T1000 (cell line): ENCODE measurements at regions not wholly inside any gene's neighbourhood (a gene's known extent, or its start where the extent isn't known, plus 50 kb on each side); places are given as distances from the start of the nearest gene placed in this dataset.
"Not testable (repeated sequence)": the region's sequence is repeated elsewhere in the genome, so short reads cannot be mapped to it uniquely, and the experiment has no call there.

Experiments used
- DNase-seq: peaks from one replicate; lab custom pipeline; 2025; ENCODE audit warnings: mixed read lengths; lab: John Stamatoyannopoulos, UW

- not testable (repeated sequence) for DNase-seq
These were observed 110.0 kb upstream of the NDUFV2 start for GRCh38 chr18:8992500-8992899.

- no peak for DNase-seq
These were observed 107.9 kb upstream of the NDUFV2 start for GRCh38 chr18:8994603-8995002.

DNA sequence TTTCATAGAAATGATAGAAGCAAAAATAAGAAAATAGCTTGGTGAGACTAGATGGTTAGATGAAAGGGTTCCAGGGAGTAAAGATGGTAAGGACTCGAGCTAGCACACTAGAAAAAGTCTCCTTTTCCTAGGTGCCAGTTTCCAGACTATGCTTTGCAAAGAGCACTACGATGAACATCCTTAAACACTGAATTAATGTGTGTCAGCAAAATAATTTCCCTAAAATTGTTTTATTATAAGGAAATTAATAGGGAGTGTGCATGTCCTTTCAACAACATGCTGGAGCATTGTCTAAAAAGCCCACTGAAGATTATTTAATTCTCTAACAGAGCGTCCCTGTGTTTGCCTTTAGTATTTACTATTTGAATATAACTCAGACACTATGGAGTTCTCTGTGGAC, 107.4 kb upstream of the NDUFV2 start:
- DNase-seq = no peak

GRCh38 chr18:8996771-8997432, 105.6 kb upstream of the NDUFV2 start:
- DNase-seq = no peak

DNA sequence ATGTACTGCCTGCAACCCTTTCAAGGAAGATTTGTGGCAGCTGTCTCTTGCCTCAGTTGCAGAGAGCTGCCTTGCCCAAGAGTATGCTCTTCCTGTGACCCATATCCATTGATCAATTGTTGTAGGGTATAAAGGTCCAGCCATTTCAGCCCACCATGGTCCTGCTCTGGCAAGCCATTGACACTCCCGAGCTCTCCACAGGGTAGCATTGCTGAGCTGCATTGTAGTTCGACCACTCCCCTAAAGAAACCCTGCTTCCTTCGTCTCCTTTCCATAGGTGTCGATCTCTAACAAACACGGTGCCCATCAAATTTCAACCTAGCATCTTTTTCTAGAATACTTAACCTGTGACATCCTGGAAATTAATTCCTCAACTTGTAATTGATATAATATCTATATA, 104.9 kb upstream of the NDUFV2 start:
- DNase-seq = no peak

- no peak for DNase-seq
These were observed 103.8 kb upstream of the NDUFV2 start for GRCh38 chr18:8998481-8999217.

- no peak for DNase-seq
These were observed 102.6 kb upstream of the NDUFV2 start for GRCh38 chr18:8999872-9000271.

- no peak for DNase-seq
These were observed 101.8 kb upstream of the NDUFV2 start for GRCh38 chr18:9000733-9001132.

DNA sequence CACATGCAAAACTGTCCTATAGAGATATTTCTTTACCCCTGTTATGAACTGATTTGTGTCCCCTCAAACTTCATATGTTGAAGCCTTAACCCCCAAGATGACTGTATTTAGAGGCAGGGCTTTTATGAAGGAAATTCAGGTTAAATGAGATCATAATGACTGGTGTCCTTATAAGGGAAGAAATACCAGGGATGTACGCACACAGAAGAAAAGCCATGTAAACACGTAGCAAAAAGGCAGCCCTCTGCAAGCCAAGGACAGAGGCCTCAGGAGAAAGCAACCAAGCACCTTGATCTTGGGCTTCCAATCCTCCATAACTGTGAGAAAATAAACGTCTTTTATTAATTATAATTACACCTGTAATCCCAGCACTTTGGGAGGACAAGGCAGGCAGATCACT, 101.3 kb upstream of the NDUFV2 start:
- DNase-seq = no peak

GRCh38 chr18:9003406-9004100, 98.9 kb upstream of the NDUFV2 start:
- DNase-seq = no peak

DNA sequence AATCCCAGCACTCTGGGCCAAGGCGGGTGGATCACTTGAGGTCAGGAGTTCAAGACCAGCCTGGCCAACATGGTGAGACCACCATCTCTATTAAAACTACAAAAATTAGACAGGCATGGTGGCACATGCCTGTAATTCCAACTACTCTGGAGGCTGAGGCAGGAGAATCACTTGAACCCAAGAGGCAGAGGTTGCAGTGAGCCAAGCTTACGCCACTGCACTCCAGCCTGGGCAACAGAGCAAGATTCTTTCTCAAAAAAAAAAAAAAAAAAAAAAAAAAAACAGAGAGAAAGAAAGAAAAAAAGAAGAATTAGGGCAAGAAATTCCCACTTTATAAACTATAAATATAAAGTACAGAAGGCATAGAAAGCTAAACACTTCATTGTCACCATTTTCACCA, 98.2 kb upstream of the NDUFV2 start:
- DNase-seq = not testable (repeated sequence)

DNA sequence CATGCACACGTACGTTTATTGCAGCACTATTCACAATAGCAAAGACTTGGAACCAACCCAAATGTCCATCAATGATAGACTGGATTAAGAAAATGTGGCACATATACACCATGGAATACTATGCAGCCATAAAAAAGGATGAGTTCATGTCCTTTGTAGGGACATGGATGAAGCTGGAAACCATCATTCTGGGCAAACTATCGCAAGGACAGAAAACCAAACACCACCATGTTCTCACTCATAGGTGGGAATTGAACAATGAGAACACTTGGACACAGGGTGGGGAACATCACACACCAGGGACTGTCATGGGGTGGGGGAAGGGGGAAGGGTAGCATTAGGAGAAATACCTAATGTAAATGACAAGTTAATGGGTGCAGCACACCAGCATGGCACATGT, 94.8 kb upstream of the NDUFV2 start:
- DNase-seq = not testable (repeated sequence)

DNA sequence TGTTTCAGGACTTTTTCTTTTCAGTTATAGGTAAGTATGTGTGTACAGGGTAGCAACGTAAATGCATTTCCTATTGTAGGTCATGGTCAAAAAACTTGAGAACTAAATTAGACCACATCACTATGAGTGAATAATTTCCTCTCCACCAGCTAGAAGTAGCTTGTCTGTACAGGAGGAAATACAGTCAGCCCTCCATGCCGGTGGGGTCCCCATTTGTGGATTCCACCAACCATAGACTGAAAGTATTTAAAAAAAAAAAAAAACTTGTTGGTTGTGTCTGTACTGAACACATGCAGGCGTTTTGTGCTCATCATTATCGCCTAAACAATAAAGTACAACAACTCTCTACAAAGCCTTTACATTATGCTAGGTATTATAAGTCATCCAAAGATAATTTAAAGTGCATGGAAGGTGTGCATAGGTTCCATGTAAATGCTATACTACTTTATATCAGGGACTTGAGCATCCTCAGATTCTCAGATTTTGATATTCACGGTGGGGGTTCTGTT, 94.2 kb upstream of the NDUFV2 start:
- no peak for DNase-seq

DNA sequence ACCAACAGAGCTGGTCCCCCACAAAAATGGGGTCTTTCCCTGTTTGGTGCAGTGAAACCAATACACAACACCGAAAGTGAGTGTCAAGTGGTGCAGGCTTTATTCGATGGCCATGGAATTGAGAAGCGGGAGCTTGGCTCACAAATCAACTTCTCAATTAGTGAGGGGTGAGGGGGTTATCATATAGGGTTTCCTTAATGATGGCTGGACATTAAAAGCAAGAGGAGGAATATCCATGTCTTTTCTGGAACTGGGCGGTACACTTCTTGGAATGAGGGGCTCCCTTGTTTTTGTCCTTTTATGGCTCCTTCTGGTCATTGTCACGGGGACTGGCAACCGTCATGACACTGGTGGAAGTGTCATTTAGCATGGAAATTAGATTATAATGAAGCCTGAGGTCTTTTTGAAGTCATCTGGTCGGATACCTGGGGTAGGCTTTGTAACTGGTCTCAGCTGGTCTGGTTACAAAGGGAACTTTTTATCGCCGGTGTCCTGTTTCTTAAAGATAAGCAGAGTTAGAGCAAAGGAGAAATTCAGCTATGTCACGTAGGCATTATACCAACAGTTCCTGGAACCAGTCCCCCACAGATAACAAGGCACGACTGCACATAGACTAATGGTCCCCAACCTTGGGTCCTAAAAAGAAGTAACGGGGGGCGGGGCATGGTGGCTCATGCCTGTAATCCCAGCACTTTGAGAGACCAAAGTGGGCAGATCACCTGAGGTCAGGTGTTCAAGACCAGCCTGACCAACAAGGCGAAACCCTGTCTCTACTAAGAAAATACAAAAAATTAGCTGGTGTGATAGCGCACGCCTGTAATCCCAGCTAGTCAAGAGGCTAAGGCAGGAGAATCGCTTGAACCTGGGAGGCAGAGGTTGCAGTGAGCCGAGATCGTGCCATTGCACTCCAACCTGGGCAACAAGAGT, 93.5 kb upstream of the NDUFV2 start:
- no peak for DNase-seq

- no peak for DNase-seq
These were observed 92.6 kb upstream of the NDUFV2 start for GRCh38 chr18:9009703-9010488.

DNA sequence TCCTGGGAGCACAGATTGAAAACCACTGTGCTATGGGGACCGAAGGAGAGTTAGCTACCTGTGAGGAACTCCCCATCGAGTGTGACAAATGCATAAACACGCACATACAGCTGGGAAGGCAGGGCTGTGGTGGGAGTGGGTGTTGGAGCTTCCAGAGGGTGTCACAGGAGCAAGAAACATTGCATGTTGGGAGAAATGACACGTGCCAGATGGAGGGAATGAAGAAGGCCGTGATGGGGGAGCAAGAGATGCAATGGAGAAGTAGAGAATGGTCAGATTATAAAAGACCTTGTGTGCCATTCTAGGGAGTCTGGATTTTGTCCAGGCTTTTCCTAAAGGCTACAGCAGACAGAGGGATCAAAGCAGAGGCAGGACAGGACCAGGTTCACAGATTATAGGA, 91.1 kb upstream of the NDUFV2 start:
- DNase-seq = no peak

DNA sequence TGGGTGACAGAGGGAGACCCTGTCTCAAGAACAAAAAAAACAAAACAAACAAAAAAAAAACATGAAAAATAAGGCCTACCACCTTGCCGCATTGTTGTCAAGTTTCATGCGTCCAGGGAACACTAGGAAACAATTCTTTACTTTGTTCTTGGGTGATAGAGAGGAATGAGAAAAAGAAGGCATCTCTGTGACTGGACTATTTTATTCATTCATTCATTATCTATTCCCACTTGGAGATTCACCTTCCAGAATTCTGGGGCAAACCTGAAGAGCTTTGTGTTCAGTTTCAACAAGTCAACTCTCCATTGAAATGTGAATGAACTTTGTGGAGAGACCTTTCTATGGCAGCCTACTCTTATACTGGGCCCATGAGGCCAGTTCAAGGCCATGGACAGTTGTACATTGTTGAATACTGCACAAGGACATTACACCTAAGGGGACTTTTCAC, 88.5 kb upstream of the NDUFV2 start:
- no peak for DNase-seq

DNA sequence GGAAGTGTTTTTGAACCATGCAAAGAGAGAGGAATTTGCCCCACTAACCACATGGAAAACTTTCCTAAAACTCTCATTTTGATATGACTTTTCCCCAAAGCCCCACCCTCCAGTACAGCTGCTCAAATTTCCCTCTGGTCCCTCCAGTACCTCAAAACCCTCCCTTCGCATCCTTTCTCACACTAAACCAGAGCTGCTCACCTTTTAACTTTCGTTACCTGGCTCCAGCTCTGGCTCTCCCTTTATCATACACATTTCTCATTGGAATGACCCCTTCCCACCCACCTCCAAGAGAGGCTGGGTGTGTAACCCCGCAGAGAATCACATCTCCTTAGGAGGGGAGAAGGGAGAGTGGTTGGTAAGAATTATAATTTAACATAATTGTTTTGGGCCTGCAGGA, 86.8 kb upstream of the NDUFV2 start:
- DNase-seq = no peak

GRCh38 chr18:9016633-9017166, 85.8 kb upstream of the NDUFV2 start:
- DNase-seq = no peak

- peak; percentile 77 for DNase-seq
These were observed 85.2 kb upstream of the NDUFV2 start for GRCh38 chr18:9017167-9017904.
